Neural progenitor cell (in vitro differentiated cells): ENCODE measurements at regions not wholly inside any gene's neighbourhood (a gene's known extent, or its start where the extent isn't known, plus 50 kb on each side); places are given as distances from the start of the nearest gene placed in this dataset.

Experiments
- CTCF ChIP-seq: fragments of 200-600 bp; sonication (generic); IDR thresholded peaks from 2 replicates; pipeline ENCODE4 v1.5.1; 2017; ENCODE audit warnings: antibody characterized with exemption, mild to moderate bottlenecking
- EZH2phosphoT487 ChIP-seq: fragments of 200-600 bp; sonication (generic); IDR thresholded peaks from 2 replicates; pipeline ENCODE4 v1.6.1; 2017; ENCODE audit warnings: antibody characterized with exemption

- TF ChIP-seq CTCF, result no peak
- TF ChIP-seq EZH2phosphoT487, result no peak
Observed at GRCh38 chr1:96030312-96030711, 691.3 kb upstream of the PTBP2 start.
